CD4-positive, alpha-beta T cell treated with Interleukin-1 beta for 1 hour (primary cell): ENCODE measurements at regions not wholly inside any gene's neighbourhood (a gene's known extent, or its start where the extent isn't known, plus 50 kb on each side); places are given as distances from the start of the nearest gene placed in this dataset.

ENCODE experiments used
- DNase-seq, 2 donors: peaks; one replicate each; pipeline ENCODE4 v3.0.0-alpha.2; 2020 to 2022

DNA sequence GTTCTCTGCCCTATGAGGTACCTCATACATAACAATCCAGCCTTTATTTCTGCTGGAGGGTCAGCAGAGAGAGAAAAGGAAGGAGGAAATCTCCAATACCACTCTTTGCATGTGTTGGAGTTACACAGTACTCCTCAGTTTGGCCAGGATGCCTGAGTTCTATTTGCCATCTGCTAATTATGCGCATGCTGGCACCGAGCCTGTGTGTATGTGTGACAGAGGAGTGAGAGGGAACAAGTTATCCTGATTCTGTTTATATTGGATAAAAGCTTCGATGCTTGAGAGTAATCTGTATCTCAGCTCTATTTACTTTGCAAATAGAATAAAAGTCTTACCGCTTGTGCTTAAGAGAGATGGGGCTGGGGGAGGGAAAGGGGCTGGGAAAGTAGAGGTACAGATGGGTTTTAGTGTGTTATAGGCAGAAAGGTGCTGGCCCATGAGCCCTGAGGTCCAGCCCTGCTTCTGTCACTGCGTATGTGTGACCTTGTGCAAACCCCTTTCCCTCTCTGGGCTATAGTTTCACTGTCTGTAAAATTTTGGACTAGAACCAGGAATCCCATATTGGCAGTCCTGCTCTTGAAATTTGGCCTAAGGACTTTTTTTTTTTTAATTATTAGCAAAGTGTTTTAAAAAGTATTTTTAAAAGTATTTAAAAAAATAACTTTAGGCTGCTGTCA is 54.5 kb upstream of the PLXNA2 start:
- DNase-seq: no peak

DNA sequence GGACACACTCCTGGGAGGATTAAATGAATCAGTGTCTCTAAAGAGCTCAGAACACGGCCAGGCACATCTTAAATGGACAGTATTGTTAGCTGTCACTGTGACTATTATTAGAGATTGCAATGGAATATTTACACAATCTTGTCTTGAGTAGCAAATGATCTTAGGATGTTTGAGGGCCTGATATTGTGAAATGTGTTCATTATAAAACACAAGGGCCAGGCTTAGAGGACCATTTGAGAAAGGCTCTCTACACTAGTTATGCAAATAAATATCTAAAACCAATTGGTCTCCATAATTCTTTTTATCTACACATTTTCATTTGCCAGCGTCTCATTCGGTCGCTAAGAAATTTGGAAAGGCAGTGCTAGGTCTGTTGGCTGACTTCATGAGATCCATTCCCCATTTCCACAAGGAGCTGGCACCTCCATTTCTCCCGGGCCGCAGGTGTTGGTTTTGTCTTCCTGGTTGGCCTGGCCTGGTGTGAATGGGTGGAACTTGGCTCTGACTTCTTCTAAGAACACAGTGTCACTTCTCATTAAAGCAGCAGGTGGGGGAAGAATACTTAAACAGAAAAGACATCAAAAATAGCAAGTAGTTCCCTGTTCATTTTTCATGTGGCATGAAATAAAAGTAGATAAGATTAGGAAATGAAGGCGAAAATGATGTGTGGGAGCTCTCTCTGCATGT is 56.0 kb upstream of the PLXNA2 start:
- no peak for DNase-seq

DNA sequence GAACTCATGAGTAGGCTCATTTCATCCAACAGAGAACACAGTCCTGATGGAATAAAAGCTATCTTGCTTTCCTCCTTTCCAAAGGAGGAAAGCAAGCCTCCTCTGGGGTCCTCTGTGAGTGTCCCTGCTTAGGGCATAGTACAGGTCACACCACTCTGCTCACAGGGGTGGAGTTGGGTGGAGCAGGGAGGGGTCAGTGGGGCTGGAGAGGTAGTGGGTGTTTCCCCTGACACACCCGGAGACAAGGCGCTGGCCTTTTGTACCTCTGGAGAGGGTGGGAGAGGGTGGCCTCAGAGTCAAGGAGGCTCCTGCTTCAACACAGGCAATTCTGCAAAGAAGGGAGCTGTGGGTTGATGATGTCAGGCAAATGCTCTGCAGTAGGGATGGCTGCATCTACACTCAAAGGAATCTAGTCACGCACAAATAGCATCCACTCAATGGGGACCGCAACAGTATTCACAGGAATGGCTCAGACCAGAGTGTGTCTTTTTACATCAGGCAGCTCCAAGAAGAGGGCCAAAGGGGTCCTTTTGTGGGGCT is 58.6 kb upstream of the PLXNA2 start:
- no peak for DNase-seq

DNA sequence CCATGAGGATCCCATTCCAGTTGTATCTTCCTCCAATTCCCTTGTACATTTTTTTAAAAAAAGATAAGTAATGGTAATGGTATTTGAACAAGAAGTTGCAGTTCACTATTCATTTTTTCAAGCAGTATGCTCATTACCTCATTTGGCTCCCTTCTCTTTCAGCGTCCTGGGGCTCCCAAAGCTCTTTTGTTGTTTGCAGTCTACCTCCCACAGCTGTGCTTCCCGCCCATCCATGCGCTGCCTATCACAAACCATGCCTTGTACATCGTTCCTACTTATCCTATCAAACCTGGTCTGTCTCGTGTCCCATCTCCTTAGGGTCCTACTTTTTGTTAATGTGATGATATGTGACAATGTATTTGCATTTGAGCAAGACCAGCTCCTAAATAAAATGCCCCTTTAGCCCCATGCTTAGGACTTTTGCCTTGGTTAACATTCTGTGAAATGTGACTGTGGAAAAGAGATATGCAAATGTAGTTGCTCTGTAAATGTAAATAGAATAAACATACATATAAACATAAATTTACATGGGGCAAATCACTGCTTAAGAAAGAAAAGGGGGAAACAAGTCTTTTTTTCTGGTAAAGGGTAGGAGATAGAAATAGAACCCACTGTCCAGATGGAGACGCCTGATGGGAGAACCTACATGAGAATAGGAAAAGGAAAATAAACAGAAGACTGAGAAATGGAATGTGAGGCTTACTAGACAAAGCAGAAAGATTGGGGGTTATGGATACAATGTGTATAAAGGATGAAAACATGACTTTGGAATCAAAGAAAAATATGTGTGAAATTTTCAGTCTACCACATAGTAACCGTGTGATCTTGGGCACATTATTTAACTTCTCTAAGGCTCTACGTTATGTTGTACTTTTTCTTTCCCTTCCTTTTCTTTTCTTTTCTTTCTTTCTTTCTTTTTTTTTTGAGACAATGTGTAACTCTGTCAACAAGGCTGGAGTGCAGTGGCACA is 59.8 kb upstream of the PLXNA2 start:
- no peak for DNase-seq

DNA sequence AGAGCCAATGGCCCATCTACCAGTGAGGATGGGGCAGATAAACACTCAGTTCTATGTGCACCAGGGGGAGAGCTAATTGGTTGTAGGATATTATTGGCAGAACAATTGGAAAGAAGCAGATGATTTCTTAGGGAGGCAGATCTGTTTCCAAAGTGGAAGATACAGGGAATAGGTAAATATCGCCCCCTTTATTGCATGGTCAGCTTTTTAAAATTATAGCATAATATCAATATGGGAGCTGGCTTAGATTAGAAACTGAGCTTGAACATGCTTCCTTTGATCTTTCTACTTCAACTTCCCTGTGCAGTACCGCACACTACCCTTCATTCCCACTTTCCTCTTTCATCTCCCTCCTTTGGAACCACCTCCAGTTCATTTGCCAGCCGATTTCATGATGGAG is 64.0 kb upstream of the PLXNA2 start:
- DNase-seq: no peak

DNA sequence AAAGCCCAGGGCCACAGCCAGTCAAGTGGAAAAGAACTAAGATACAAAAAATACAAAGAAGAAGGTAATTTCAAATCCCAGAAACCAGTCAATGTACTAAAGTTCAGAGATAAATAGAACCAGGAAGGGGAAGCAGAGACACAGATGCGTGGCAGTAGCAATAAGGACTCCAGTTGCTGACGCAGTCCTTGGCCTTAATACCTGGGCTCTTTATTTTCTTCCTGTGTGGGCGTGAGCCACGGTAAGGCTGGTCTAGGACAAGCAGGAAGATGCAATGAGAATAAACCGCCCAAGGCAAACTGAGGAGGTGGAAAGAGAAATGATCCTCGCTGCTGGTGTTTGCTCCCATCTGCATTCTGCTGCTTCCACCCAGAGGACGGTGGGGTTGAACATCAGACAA is 65.6 kb upstream of the PLXNA2 start:
- DNase-seq: no peak

DNA sequence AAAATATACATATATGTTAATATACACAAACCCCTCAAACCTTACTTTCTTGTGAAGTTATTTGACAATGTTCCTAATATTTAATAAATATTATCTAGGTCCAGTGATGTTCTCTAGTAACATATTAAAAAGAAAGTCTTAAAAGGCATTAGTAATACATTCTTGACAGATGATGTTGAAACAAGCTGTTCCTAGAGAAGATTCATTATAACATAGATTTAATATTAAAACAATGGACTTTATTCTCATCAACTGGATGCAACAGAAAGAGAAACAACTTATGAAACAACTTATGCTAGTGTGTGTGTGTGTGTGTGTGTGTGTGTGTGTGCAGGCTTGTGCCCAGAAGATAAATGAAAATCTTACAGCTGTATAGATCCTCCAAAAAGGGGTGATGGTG is 68.5 kb upstream of the PLXNA2 start:
- no peak for DNase-seq

DNA sequence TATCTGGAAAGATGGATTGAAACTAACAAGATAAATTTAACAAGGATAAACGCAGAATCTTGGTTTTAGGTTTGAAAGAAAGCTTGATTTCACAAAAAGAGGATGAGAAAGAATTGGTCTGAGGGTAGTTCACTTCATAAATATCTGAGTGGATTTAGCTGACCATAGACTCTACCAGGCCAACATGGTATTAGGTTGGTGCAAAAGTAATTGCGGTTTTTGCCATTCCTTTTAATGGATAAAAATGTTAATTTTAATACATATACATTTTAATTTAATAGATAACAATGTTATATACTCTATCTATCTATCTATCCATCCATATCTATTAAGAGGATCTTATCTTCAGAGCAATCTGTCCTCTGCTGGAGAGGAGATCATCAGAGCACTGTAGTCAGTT is 70.2 kb upstream of the PLXNA2 start:
- DNase-seq: no peak

DNA sequence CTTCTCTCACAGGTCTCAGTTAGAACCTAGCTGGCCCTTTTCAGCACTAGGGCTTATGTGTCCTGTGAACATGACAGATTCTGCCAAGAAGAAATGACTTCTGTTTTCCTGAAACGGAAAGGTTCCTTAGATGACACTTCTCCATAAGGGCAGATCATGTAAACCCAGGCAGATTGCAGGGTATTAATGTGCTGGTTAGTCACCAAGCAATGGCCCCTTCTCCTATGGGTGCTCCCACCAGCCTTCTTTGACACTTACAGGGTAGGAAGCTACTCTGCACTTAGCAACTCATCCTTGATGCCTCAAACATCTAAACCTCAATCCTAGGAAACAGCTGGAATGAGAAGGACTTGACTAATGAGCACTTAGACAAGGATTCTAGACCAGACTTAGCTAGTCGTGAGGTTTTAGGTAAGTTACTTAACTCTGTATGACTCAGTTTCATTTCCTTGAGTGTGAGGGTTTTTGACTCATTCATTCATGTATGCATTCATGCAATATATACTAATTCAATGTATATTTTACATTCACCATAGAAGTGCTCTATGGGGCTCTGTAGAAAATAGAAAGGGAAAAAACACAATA is 74.1 kb upstream of the PLXNA2 start:
- DNase-seq: no peak

DNA sequence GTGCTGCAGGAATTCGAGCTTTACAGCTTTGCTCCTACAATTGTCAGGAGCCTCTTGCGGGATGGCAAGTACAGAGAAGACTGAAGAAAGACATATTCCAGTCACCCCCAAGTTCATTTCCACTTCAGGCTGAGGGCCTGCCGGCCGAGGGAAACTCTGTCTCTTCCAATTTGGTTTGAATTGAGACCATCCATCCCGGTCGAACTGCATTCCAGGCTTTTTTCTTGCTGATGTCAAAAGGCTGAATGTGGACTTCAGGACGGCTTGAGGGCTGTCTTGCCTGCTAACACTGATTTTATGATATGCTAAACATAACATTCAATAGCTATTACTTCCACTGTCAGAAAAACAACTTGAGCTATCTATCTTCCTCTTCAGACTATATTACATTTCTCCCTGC is 79.8 kb upstream of the PLXNA2 start:
- DNase-seq: no peak

DNA sequence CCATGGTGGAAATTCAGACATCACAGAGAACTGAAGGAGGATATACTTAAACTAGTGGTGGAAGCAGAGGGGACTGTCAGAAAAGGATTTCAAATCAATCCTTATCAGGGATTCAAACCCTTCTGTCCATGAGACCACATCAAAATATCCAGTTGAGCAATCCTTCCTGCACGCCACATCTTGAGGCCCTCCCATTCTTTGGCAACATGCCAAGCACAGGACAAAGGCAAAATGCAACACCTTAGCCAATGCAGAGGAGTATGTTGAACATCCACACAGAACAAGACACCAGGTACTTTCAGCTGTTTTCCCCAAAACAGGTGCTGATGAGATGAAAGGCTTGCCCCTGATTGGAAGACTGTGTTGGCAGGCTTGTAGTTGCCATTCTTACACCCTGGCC is 81.8 kb upstream of the PLXNA2 start:
- DNase-seq: no peak

DNA sequence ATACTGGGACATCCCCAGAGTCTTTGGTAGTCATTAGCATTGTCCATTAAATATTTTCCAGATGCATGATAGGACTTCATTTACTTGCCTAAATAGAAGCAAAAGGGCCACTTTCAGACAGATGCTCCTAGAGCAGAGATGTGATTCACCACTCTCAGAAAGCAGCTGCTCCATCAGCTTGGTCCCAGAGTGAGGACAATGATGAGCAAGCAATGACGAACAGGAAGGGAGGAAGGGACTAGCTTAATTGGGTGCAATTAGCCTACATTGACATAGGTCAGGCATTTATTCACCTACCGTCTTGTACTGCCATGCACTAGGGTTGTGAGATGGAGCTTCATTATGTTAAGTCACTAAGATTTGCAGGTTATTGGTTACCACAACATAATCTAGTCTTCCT is 85.1 kb upstream of the PLXNA2 start:
- no peak for DNase-seq

DNA sequence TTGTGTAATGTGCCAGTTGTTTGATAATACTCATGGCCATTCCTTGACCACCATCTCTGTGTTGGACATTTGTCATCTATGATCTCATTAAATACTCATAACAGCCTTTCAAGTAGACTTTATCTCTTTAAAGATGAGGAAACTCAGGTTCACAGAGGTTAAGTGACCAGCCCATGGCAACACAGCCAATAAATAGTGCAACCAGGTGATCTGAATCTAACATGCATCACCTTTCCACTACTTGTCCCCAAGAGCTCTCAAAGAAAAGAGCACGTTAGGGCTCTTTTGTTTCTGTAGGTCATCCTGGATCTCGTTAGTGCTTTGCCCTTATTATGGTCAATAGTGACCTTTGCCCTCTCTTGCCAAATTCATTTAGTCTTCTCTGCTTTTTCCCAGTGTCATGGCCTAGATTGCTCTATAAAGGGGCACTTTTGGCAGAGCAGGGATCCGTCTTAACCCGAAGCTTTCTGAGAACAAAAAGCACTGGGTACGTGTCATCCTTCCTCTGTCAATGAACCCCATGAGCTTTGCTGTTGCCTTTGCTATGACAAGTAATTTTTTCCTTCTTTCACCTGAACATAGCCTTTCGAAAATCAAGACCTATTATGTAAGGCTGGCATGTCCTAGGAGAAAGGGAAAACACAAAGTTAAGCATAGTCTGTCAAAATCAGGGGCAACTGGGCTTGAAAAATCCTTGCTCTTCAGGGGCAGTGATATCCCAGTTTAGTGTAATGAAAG is 88.0 kb upstream of the PLXNA2 start:
- DNase-seq: no peak

DNA sequence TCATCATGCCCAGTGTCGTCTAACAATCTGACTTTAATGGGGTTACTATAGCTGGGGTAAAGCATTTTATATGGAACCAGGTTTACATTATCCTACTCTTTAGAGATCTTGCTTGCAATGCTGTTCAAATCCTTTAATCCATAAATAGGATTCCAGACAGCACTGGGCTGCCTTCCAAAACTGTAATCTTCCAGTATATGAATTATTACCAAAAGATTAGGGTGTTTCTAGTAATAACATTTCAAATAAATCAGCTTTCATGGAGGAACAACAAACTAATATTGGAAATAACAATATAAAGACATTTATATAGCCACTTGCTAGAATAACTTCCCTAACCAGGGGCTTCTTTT is 88.6 kb upstream of the PLXNA2 start:
- no peak for DNase-seq

DNA sequence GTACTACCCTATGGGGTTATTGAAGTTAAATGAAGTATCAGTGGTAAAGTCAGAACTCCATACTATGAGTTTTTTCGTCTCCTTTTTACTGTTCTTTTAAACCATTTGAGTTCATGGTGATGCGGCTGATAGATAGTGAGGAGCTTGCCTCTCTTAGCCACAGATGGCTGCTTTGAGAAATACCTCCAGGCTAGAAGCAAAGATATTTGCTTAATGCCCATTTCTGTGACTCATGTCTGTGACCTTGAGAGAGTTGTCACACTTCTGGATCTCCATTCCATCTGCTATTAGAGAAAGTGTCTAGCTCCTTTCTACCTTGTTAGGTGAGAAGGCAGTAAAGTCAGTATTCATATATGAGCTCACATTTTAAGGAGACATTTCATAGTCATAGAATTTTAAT is 89.5 kb upstream of the PLXNA2 start:
- no peak for DNase-seq

DNA sequence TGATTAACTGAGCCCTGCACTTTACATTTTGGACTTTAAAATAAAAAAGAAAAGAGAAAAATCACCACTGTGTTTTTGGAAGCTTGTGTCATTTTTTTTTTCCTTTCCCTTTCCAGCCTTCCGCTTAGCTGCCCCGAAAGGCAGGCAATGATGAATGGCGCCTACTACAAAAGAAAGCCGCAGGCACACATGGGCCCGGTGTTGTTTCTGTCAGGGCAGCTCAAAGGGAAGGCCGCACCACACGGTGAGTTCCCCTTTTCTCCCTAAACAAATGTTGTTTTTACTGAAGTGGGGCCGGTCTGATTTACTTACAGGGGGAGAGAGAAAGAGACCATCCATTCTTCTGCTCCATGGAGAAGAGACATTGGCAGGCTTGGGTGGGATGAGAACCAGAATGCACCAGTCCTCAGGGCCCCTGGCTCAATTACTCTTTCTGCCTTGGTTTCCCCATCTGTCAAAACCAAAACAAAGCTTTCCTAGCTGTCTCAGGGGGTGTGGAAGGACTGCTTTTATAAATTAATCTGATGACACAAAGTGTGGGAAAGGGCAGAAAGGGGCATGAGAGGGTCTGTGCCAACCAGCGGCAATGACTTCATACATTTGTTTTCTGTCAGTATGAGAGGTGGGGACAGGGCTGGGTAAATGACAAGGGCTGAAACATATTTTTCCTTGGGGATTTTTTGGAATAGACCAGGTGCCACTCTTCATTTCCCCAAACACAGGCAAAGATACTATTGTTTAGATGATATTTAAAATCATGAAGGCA is 91.4 kb upstream of the PLXNA2 start:
- DNase-seq: no peak

DNA sequence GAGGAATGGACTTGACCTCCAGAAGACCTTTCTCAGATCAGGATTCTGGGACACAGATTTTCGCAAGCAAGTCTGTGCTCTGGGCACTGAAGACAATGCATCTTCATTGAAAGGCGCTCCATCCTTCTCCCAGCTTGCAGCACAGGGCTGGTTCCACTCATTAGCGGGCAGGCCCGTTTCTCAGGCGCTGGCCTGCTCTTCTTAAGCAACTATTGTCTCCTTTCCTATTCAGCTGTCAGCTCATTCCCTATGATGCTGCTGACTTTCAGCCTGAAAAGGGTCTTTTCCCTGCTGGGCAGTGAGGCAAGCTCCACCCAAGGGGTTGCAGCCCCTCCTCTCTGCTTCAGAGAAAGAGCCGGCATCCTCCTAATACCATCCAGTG is 91.9 kb upstream of the PLXNA2 start:
- DNase-seq: no peak

DNA sequence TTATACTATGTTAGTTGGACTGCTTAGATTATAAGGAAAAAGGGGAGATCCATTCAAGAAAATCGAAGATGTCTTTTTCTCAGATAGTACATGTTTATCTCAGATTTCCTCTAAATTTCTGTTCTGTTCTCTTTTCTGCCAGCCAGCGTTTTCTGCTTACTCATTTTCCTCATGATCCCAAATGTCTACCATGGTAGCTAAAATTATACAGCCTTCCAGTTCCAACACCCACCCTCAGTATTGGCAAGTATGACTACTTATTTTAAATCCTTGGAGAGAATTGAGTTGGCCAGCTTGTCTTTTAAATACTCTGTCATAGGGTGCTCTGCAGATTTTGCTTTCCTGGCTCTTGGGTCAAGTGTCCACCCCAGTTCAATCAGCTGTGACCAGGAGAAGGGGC is 95.7 kb upstream of the PLXNA2 start:
- DNase-seq: no peak

DNA sequence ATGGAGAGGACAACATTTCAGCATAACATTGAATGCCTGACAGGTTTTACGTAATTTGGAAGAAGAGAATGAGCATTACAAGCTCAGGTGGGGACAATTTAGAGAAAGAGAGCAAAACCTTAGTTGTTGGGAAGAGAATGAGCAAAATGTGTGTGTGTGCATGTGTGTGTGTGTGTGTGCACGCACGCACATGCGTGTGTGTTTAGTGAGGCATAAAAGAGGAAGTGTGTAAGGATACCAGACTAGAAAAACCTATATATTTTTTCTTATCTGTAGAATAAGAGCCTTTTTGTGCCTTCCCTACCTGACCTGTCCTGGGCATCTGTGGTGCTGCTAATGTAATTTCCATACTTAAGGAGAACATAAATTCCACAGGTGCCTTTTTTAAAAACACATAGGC is 99.0 kb upstream of the PLXNA2 start:
- DNase-seq: no peak

DNA sequence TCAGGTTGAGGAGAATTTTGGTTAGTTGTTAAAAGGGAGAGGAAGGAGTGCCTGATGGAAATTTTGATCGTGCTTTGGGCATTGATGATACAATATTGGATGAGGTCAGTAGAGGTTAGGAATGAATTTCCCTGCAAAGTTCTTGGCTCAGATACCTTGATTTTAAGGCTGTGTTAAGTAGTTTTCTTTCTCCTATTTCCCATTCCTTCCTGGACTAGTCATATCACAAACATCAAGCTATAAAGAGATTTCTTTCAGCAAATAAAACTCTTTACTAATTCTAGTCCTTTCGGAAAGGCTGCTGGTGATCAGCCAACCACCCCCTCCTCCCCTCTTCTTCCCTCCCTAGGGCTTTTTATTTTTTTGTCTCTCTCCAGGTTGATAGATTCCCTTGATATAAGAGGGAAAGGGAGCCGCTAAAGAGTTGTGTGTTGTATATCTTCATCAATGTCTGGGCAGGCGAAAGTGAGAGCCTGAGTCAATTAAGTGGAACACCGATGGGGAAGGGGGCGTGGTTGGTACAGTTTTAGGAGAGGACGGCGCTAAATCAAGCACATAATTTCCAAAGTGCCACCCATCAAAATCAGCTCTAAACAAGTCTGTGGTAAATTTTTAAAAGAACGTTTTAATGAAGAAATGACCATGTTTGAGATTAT is 100.1 kb upstream of the PLXNA2 start:
- DNase-seq: no peak

DNA sequence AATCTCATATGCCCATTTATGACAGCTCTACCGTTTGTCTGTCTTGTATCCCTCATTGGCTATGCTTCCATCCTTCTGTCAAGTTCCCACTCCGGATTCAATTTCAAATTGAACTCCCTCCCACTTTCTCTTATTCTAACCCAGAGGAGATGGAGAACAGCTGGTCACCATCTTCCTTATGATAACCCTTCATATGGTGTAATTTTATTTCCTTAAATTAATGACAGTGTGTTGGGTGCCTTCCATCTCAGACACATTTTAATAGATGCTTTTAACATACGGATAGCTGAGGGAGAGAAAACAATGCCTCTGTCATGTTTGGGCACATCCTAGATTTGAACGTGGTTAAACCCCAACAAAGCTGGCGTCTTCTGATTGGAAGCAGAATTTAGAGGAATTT is 103.0 kb upstream of the PLXNA2 start:
- no peak for DNase-seq
